H9 (cell line): ENCODE measurements at regions not wholly inside any gene's neighbourhood (a gene's known extent, or its start where the extent isn't known, plus 50 kb on each side); places are given as distances from the start of the nearest gene placed in this dataset.

Source experiments
- DNase-seq: peaks from one replicate; pipeline ENCODE4 v3.0.0-alpha.2; 2017
- H2AFZ ChIP-seq: one replicate; pipeline ENCODE4 v1.6.1; 2013; ENCODE audit warnings: mild to moderate bottlenecking, low read length, control low read depth, moderate library complexity
- H2AK5ac ChIP-seq: 2 replicates; pipeline ENCODE4 v1.6.1; 2013; ENCODE audit warnings: low read length, control low read depth, mixed read lengths; ENCODE audit not compliant: insufficient read length
- H2BK120ac ChIP-seq: one replicate; pipeline ENCODE4 v1.6.1; 2013; ENCODE audit warnings: low read depth, mild to moderate bottlenecking, low read length, control low read depth, inconsistent platforms; ENCODE audit not compliant: poor library complexity, severe bottlenecking
- H2BK12ac ChIP-seq: 2 replicates; pipeline ENCODE4 v1.6.1; 2013; ENCODE audit warnings: low read length, control low read depth, mixed read lengths, low read depth; ENCODE audit not compliant: insufficient read length
- H2BK15ac ChIP-seq: 2 replicates; pipeline ENCODE4 v1.6.1; 2013; ENCODE audit warnings: low read depth, low read length, control low read depth
- H2BK20ac ChIP-seq: one replicate; pipeline ENCODE4 v1.6.1; 2013; ENCODE audit warnings: low read depth, mild to moderate bottlenecking, low read length, control low read depth, inconsistent platforms; ENCODE audit not compliant: poor library complexity, severe bottlenecking
- H2BK5ac ChIP-seq: 2 replicates; pipeline ENCODE4 v1.6.1; 2013; ENCODE audit warnings: low read length, control low read depth, mixed read lengths; ENCODE audit not compliant: insufficient read length
- H3K14ac ChIP-seq: 2 replicates; pipeline ENCODE4 v1.6.1; 2013; ENCODE audit warnings: low read length, control low read depth; ENCODE audit not compliant: insufficient read depth
- H3K18ac ChIP-seq: 2 replicates; pipeline ENCODE4 v1.6.1; 2013; ENCODE audit warnings: low read depth, mild to moderate bottlenecking, mixed read lengths, low read length, control low read depth; ENCODE audit not compliant: insufficient read length
- H3K23ac ChIP-seq: 2 replicates; pipeline ENCODE4 v1.6.1; 2013; ENCODE audit warnings: low read length, control low read depth, mixed read lengths, low read depth; ENCODE audit not compliant: insufficient read length
- H3K23me2 ChIP-seq: 2 replicates; pipeline ENCODE4 v1.6.1; 2013; ENCODE audit warnings: low read depth, mild to moderate bottlenecking, mixed read lengths, low read length, control low read depth; ENCODE audit not compliant: insufficient read length, poor library complexity, severe bottlenecking
- H3K27ac ChIP-seq: 2 replicates; pipeline ENCODE4 v1.5.1; 2013; ENCODE audit warnings: low read length, control low read depth, mixed read lengths, low read depth; ENCODE audit not compliant: insufficient read length
- H3K27me3 ChIP-seq: 2 replicates; pipeline ENCODE4 v1.6.1; 2013; ENCODE audit warnings: low read length, control low read depth, inconsistent platforms; ENCODE audit not compliant: insufficient read depth
- H3K4ac ChIP-seq: 2 replicates; pipeline ENCODE4 v1.6.1; 2013; ENCODE audit warnings: low read depth, mild to moderate bottlenecking, control low read depth, inconsistent platforms, low read length, moderate library complexity
- H3K4me1 ChIP-seq: 2 replicates; pipeline ENCODE4 v1.6.1; 2013; ENCODE audit warnings: low read length, control low read depth, inconsistent platforms; ENCODE audit not compliant: insufficient read depth
- H3K4me2 ChIP-seq: 2 replicates; pipeline ENCODE4 v1.6.1; 2013; ENCODE audit warnings: low read length, control low read depth, mixed read lengths; ENCODE audit not compliant: insufficient read length, insufficient read depth
- H3K56ac ChIP-seq: 2 replicates; pipeline ENCODE4 v1.6.1; 2013; ENCODE audit warnings: low read depth, mild to moderate bottlenecking, mixed read lengths, low read length, control low read depth; ENCODE audit not compliant: insufficient read length
- H3K79me1 ChIP-seq: 2 replicates; pipeline ENCODE4 v1.6.1; 2013; ENCODE audit warnings: low read depth, mild to moderate bottlenecking, moderate library complexity, low read length, control low read depth, inconsistent platforms; ENCODE audit not compliant: insufficient read depth, poor library complexity, severe bottlenecking
- H3K79me2 ChIP-seq: 2 replicates; pipeline ENCODE4 v1.6.1; 2013; ENCODE audit warnings: low read length, control low read depth, inconsistent platforms; ENCODE audit not compliant: insufficient read depth
- H3K9ac ChIP-seq: 2 replicates; pipeline ENCODE4 v1.6.1; 2013; ENCODE audit warnings: low read length, control low read depth, mixed read lengths; ENCODE audit not compliant: insufficient read length; ENCODE audit errors: extremely low read depth
- H3K9me3 ChIP-seq: one replicate; pipeline ENCODE4 v1.6.1; 2013; ENCODE audit warnings: low read depth, low read length, inconsistent platforms; ENCODE audit not compliant: control insufficient read depth
- H3T11ph ChIP-seq: one replicate; pipeline ENCODE4 v1.6.1; 2013; ENCODE audit warnings: mild to moderate bottlenecking, low read length, control low read depth, inconsistent platforms
- H4K20me1 ChIP-seq: one replicate; pipeline ENCODE4 v1.6.1; 2013; ENCODE audit not compliant: control insufficient read depth, insufficient read length, insufficient read depth
- H4K5ac ChIP-seq: 2 replicates; pipeline ENCODE4 v1.6.1; 2013; ENCODE audit warnings: low read depth, mild to moderate bottlenecking, mixed read lengths, low read length, control low read depth; ENCODE audit not compliant: insufficient read length
- H4K8ac ChIP-seq: replicated peaks from 2 replicates; pipeline ENCODE4 v1.6.1; 2013; ENCODE audit warnings: low read length, control low read depth, mixed read lengths, low read depth; ENCODE audit not compliant: insufficient read length
- H4K91ac ChIP-seq: 2 replicates; pipeline ENCODE4 v1.6.1; 2013; ENCODE audit warnings: low read depth, mild to moderate bottlenecking, moderate library complexity, mixed read lengths, low read length, control low read depth; ENCODE audit not compliant: insufficient read length
- H3K27ac Mint-ChIP-seq, 3 experiments: 2 replicates in 2 of 3; 3 replicates in 1 of 3; pipeline ENCODE4 v1.8.0; 2020 to 2021; ENCODE audit warnings: mixed read lengths in 3 of 3, mild to moderate bottlenecking in 1 of 3, moderate library complexity in 1 of 3
- H3K27me3 Mint-ChIP-seq: 2 replicates; pipeline ENCODE4 v1.8.0; 2021; ENCODE audit warnings: low read depth, mild to moderate bottlenecking, moderate library complexity, mixed read lengths
- H3K36me3 Mint-ChIP-seq, 3 experiments: 2 replicates in 2 of 3; 3 replicates in 1 of 3; pipeline ENCODE4 v1.8.0; 2020 to 2021; ENCODE audit warnings: low read depth in 3 of 3, mixed read lengths in 3 of 3; ENCODE audit not compliant: insufficient read depth in 1 of 3
- H3K4me1 Mint-ChIP-seq, 2 experiments: 2 replicates each; pipeline ENCODE4 v1.8.0; 2020; ENCODE audit warnings: mixed read lengths in 2 of 2
- H3K4me3 Mint-ChIP-seq, 2 experiments: 2 replicates in 1 of 2; 3 replicates in 1 of 2; pipeline ENCODE4 v1.8.0; 2020 to 2021; ENCODE audit warnings: mild to moderate bottlenecking in 2 of 2, mixed read lengths in 2 of 2, moderate library complexity in 1 of 2
- H3K9me3 Mint-ChIP-seq, 2 experiments: 2 replicates in 1 of 2; 3 replicates in 1 of 2; pipeline ENCODE4 v1.8.0; 2020; ENCODE audit warnings: mild to moderate bottlenecking in 2 of 2, mixed read lengths in 2 of 2, moderate library complexity in 1 of 2
- CTCF ChIP-seq: fragments of 200-600 bp; sonication (generic); conservative IDR thresholded peaks from 3 replicates; pipeline ENCODE4 v1.8.0; 2021; ENCODE audit warnings: antibody characterized with exemption, mild to moderate bottlenecking
- WGBS: extraction: QIAGEN DNeasy Blood & Tissue Kit; methylation state at CpG from one replicate; pipeline ENCODE4 v1.1.7; 2013; ENCODE audit warnings: missing lambda C conversion rate, low lambda C conversion rate, mixed read lengths; ENCODE audit not compliant: insufficient read length; ENCODE audit errors: extremely low coverage; 5-methylcytosine and 5-hydroxymethylcytosine counted together

- no peaks in the 10 kb centered on the region for H4K20me1 ChIP-seq
- no peak overlapping the region for H2AK5ac ChIP-seq
- H2AFZ ChIP-seq: no peak overlapping the region
- no CpG with 5 or more reads among the region's 3 CpGs for WGBS
- H3K23ac ChIP-seq: no peak overlapping the region
- Mint-ChIP-seq H3K9me3 (no peaks in the 10 kb centered on the region), H3K4me1 (peaks cover 19 to 21% of the 10 kb centered on the region in 2 experiments), H3K4me3 (no peak overlapping the region; a peak in 1 of 5 replicates), H3K36me3 (no peaks in the 10 kb centered on the region), H3K27me3 (no peaks in the 10 kb centered on the region), H3K27ac (no peak overlapping the region; a peak in 1 of 7 replicates)
- no peak overlapping the region for H3K14ac ChIP-seq
- TF ChIP-seq CTCF: no peak
- H3K27ac ChIP-seq: no peak overlapping the region
- H3K9me3 ChIP-seq: no peaks in the 10 kb centered on the region
- H3K27me3 ChIP-seq: no peaks in the 10 kb centered on the region
- H4K8ac ChIP-seq: no peak overlapping the region
- H3K18ac ChIP-seq: no peak overlapping the region
- H3T11ph ChIP-seq: no peak overlapping the region
- no peak for DNase-seq
- H3K4me1 ChIP-seq: no peaks in the 10 kb centered on the region
- H2BK120ac ChIP-seq: no peak overlapping the region
- no peak overlapping the region for H3K9ac ChIP-seq
- H4K5ac ChIP-seq: no peak overlapping the region
- H3K23me2 ChIP-seq: no peaks in the 10 kb centered on the region
- H2BK12ac ChIP-seq: no peak overlapping the region
- H3K4ac ChIP-seq: no peak overlapping the region
- no peaks in the 10 kb centered on the region for H3K79me2 ChIP-seq
- H4K91ac ChIP-seq: no peak overlapping the region
- no peak overlapping the region for H2BK15ac ChIP-seq
- H3K79me1 ChIP-seq: no peaks in the 10 kb centered on the region
- H2BK5ac ChIP-seq: no peak overlapping the region
- no peak overlapping the region for H3K56ac ChIP-seq
- H2BK20ac ChIP-seq: no peak overlapping the region
- no peak overlapping the region for H3K4me2 ChIP-seq
These were observed 249.4 kb upstream of the SLC14A2 start for GRCh38 chr18:45365835-45366234.
